Right lobe of liver (tissue), 4 donors: ENCODE measurements at regions not wholly inside any gene's neighbourhood (a gene's known extent, or its start where the extent isn't known, plus 50 kb on each side); places are given as distances from the start of the nearest gene placed in this dataset.

Experiments
- POLR2A ChIP-seq: fragments of 450-650 bp; IDR thresholded peaks from one replicate; pipeline ENCODE4 v1.6.1; 2017; ENCODE audit warnings: antibody characterized with exemption, mild to moderate bottlenecking
- TF ChIP-seq, protein P1 (sequence below), 4 donors: fragments of 200-600 bp in 3 of 4; fragments of 450-650 bp in 1 of 4; IDR thresholded peaks; one replicate each; pipeline versions ENCODE4 v1.5.1 to v1.8.0; 2016 to 2022; ENCODE audit warnings: antibody characterized with exemption in 4 of 4, mild to moderate bottlenecking in 2 of 4
- donor health status: DM: no; HTN: no; CAD: no.
- donor health status: DM: no; HTN: no; CAD: no.
- donor health status: DM: no; HTN: yes; CAD: no.

DNA sequence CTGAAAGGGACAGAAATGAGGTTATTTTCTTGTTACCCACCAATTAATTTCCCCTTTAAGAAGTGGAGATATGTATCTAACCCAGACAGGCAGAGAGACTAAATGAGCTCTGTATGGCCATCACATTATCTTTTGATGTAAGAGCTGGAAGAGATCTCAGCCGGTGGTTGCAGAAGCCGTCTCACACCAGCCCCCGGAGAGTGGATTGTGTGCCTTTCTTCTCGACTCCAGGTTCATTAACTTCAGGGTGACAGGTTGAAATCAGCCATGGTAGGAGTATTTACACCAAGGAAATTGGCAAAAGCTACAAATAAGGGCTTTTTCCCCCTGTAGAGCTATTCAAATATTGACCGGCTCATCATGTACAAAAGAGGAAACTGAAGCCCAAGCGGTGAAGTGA is 580.3 kb upstream of the CADM1 start:
- TF ChIP-seq, protein P1, sequence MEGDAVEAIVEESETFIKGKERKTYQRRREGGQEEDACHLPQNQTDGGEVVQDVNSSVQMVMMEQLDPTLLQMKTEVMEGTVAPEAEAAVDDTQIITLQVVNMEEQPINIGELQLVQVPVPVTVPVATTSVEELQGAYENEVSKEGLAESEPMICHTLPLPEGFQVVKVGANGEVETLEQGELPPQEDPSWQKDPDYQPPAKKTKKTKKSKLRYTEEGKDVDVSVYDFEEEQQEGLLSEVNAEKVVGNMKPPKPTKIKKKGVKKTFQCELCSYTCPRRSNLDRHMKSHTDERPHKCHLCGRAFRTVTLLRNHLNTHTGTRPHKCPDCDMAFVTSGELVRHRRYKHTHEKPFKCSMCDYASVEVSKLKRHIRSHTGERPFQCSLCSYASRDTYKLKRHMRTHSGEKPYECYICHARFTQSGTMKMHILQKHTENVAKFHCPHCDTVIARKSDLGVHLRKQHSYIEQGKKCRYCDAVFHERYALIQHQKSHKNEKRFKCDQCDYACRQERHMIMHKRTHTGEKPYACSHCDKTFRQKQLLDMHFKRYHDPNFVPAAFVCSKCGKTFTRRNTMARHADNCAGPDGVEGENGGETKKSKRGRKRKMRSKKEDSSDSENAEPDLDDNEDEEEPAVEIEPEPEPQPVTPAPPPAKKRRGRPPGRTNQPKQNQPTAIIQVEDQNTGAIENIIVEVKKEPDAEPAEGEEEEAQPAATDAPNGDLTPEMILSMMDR (IDR thresholded peaks at IDR 0.05) = no peak
- TF ChIP-seq POLR2A = no peak
